Bronchial epithelial cell (primary cell): ENCODE measurements at regions not wholly inside any gene's neighbourhood (a gene's known extent, or its start where the extent isn't known, plus 50 kb on each side); places are given as distances from the start of the nearest gene placed in this dataset.
"Not testable (repeated sequence)": the region's sequence is repeated elsewhere in the genome, so short reads cannot be mapped to it uniquely, and the experiment has no call there.

Experiments
- DNase-seq: peaks from one replicate; pipeline ENCODE4 v3.0.0-alpha.2; 2010; ENCODE audit warnings: low read depth
- FAIRE-seq: peaks from 2 replicates; lab custom pipeline; 2011; peaks lifted over from hg19 to GRCh38; lab: Jason Lieb, UNC
- H3K27me3 ChIP-seq: 2 replicates; pipeline ENCODE4 v1.5.1; 2011; ENCODE audit warnings: low read length; ENCODE audit not compliant: control insufficient read depth, insufficient read depth
- H3K36me3 ChIP-seq: 2 replicates; pipeline ENCODE4 v1.5.1; 2011; ENCODE audit warnings: low read length; ENCODE audit not compliant: control insufficient read depth, insufficient read depth
- H3K4me3 ChIP-seq: 2 replicates; pipeline ENCODE4 v1.5.1; 2011; ENCODE audit warnings: mild to moderate bottlenecking, low read depth, low read length, control low read depth
- TF ChIP-seq, protein P1 (sequence below): IDR thresholded peaks from 2 replicates; pipeline ENCODE4 v1.5.1; 2011; ENCODE audit warnings: mild to moderate bottlenecking, moderate library complexity, low read length, control low read depth, inconsistent platforms; ENCODE audit not compliant: insufficient read depth, severe bottlenecking

- TF ChIP-seq, protein P1, sequence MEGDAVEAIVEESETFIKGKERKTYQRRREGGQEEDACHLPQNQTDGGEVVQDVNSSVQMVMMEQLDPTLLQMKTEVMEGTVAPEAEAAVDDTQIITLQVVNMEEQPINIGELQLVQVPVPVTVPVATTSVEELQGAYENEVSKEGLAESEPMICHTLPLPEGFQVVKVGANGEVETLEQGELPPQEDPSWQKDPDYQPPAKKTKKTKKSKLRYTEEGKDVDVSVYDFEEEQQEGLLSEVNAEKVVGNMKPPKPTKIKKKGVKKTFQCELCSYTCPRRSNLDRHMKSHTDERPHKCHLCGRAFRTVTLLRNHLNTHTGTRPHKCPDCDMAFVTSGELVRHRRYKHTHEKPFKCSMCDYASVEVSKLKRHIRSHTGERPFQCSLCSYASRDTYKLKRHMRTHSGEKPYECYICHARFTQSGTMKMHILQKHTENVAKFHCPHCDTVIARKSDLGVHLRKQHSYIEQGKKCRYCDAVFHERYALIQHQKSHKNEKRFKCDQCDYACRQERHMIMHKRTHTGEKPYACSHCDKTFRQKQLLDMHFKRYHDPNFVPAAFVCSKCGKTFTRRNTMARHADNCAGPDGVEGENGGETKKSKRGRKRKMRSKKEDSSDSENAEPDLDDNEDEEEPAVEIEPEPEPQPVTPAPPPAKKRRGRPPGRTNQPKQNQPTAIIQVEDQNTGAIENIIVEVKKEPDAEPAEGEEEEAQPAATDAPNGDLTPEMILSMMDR = no peak
- no peak overlapping the region for H3K4me3 ChIP-seq
- H3K27me3 ChIP-seq = no peaks in the 10 kb centered on the region
- DNase-seq = no peak
- FAIRE-seq = no peak
- H3K36me3 ChIP-seq = no peaks in the 10 kb centered on the region
Measured at GRCh38 chr11:115605871-115606497, 101.8 kb upstream of the CADM1 start.

GRCh38 chr11:115605397-115605796 lies 101.2 kb upstream of the CADM1 start:
- H3K36me3 ChIP-seq, FAIRE-seq, H3K4me3 ChIP-seq, DNase-seq, H3K27me3 ChIP-seq: not testable (repeated sequence)

- Histone ChIP-seq H3K36me3 (no peaks in the 10 kb centered on the region), H3K4me3 (no peak overlapping the region), H3K27me3 (no peaks in the 10 kb centered on the region)
- DNase-seq (no peak), FAIRE-seq (no peak)
- TF ChIP-seq, protein P1 = no peak
Measured at GRCh38 chr11:115599125-115599524, 94.9 kb upstream of the CADM1 start.

GRCh38 chr11:115598257-115598901 lies 94.2 kb upstream of the CADM1 start:
- Histone ChIP-seq H3K4me3 (no peak overlapping the region), H3K27me3 (no peaks in the 10 kb centered on the region), H3K36me3 (no peaks in the 10 kb centered on the region)
- FAIRE-seq = no peak
- TF ChIP-seq, protein P1 = no peak
- DNase-seq = no peak

GRCh38 chr11:115591380-115591779 lies 87.2 kb upstream of the CADM1 start:
- Histone ChIP-seq H3K27me3 (no peaks in the 10 kb centered on the region), H3K36me3 (no peaks in the 10 kb centered on the region), H3K4me3 (no peak overlapping the region)
- FAIRE-seq (no peak), DNase-seq (no peak)
- TF ChIP-seq, protein P1 = no peak

DNA sequence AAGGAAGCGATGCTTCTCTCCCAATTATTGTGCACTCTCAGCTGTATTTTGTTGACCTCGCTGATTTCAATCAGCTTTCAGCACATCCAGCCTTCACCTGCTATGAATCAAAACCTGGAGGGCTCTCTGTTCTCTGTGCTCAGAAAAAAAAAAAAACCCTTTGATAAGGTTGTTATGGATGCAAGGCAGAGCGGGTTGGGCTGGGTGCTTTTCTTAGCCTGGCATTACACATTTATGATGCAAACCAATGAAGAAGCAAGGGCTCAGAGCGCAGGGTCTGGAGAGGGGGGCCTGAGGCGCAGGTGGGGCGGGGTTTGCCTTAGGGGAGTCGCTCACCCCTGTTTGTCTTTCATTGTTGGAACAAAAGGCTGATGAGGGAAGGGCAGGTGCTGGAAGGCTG lies 86.0 kb upstream of the CADM1 start:
- TF ChIP-seq, protein P1 = no peak
- Histone ChIP-seq H3K4me3 (no peak overlapping the region), H3K36me3 (no peaks in the 10 kb centered on the region), H3K27me3 (no peaks in the 10 kb centered on the region)
- DNase-seq = no peak
- no peak for FAIRE-seq
